HG03025 (cell line): ENCODE measurements at regions not wholly inside any gene's neighbourhood (a gene's known extent, or its start where the extent isn't known, plus 50 kb on each side); places are given as distances from the start of the nearest gene placed in this dataset.

ENCODE experiments used
- ATAC-seq: cut with Tn5 transposase; IDR thresholded peaks from one replicate; pipeline ENCODE4 v1.9.1; 2021; ENCODE audit warnings: mild to moderate bottlenecking, moderate library complexity; ENCODE audit not compliant: unreplicated experiment, low FRiP score

DNA sequence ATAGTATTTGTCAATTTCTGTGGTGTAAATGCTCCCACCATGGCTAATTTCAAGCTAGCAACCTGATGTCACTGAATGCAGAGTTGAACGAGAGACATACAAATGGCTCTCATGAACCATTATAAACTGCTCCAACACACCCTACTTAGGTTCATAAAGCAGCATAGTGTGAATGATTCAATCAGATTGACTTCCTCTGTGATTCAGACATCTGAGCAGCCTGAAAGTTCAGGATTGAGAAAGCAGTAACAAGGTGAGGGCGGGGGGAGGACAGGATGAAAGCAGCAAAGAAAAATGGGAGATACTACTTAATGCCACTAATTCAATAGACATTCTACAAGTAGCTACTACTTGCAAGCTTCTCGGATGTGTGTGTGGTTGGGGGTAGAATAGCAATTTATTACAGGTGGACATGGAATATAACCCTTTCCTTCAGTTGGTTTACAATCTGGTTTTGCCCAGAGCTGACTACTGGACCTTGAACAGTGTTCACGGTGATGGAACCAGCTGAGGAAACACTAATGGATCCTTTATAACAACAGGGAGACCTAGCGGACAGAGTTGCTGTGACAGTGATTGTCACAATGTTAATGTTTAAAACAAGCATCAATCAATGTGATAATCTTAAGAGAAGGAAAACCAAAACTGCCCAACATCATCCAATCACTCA lies 52.5 kb upstream of the PELI2 start:
- ATAC-seq, result no peak
